Coronary artery (tissue), 2 donors: ENCODE measurements at regions not wholly inside any gene's neighbourhood (a gene's known extent, or its start where the extent isn't known, plus 50 kb on each side); places are given as distances from the start of the nearest gene placed in this dataset.

ENCODE experiments used
- DNase-seq: peaks from one replicate; pipeline ENCODE4 v3.0.0-alpha.2; 2017; ENCODE audit warnings: low spot score
- H3K27ac ChIP-seq, 2 donors: fragments of 200-600 bp; sonication (generic); one replicate each; pipeline ENCODE4 v1.5.1; 2016 to 2019
- H3K4me3 ChIP-seq: fragments of 200-600 bp; sonication (generic); 2 replicates; pipeline ENCODE4 v1.5.1; 2016; ENCODE audit warnings: mild to moderate bottlenecking, moderate library complexity
- CTCF ChIP-seq: fragments of 200-600 bp; sonication (generic); IDR thresholded peaks from one replicate; pipeline ENCODE4 v1.5.1; 2019; ENCODE audit warnings: antibody characterized with exemption

DNA sequence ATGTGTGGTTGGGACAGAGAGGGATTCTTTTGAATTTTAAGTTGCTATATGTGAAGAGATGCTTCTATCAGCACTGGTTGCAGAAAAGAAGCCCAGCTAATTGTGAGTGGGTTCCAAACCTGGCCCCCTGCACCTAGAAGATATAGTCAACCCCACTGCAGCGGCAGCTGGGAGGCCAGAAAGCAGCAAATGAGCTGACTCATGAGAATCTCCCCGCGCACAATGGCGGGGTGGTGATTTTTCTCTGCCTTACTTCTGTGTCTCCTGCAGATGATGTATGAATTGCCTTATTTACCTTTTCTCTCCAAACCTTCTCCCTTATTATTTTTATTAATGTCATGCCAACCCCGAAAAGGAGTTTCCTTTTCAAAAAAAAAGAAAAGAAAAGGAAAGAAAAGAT, 89.7 kb downstream of the MAF start:
- no peak for TF ChIP-seq CTCF
- Histone ChIP-seq H3K27ac (no peak overlapping the region), H3K4me3 (no peak overlapping the region)
- no peak for DNase-seq

- Histone ChIP-seq H3K4me3 (no peak overlapping the region), H3K27ac (peak overlapping the region in 1 of 2 donors; percentile 75)
- no peak for DNase-seq
- no peak for TF ChIP-seq CTCF
Measured at GRCh38 chr16:79509906-79510305, 90.6 kb downstream of the MAF start.

GRCh38 chr16:79509211-79509631, 91.3 kb downstream of the MAF start:
- peak overlapping the region in 1 of 2 donors; percentile 75 for H3K27ac ChIP-seq

GRCh38 chr16:79508294-79508693, 92.2 kb downstream of the MAF start:
- peak overlapping the region in 1 of 2 donors; percentile 69 for H3K27ac ChIP-seq
- DNase-seq: no peak
- no peak for TF ChIP-seq CTCF
- H3K4me3 ChIP-seq: no peak overlapping the region

More at GRCh38 chr16:79509211-79509631, 91.3 kb downstream of the MAF start:
- peak overlapping the region; percentile 3 for H3K4me3 ChIP-seq
- TF ChIP-seq CTCF: no peak
- DNase-seq: peak; percentile 77

DNA sequence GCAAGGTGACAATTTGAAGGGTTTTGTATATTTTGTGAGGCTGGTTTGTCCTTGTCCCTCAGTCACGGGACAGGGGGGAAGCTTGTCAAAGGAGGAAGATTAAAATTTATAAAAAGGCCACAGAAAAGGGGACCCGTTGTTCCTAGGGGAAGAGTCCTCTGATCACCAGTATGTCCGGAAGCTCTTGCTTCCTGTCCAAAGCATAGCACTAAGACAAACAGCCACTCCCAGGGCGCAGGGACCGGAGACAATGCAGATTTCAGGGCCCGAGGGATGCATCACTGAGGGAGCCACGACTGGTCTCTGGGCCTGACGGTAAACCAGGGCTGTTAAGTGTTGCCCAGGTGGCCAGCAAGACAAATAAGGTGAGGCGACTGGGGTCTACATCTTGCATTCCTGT, 95.2 kb downstream of the MAF start:
- Histone ChIP-seq H3K27ac (peak overlapping the region in 1 of 2 donors; percentile 45), H3K4me3 (peak overlapping the region; percentile 3)
- no peak for TF ChIP-seq CTCF
- DNase-seq: no peak

DNA sequence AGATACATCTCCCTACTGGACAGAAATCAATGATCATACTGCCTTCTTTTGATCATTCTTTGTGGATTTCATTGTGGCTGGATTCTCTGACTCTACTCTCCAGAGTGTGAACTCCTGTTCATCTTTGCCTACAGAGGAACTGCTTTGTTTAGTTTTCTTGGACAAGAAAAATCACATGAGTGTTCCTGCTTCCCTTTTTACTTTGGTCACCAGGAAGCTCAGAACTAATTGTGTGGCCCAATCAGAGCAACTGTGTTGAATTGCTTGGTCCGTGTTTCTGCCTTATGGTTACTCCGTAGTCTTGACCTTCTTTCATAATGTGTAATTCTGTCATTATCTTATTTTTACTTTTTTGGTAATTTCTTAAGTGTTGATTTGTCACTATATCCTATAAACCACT, 97.0 kb downstream of the MAF start:
- TF ChIP-seq CTCF: no peak
- no peak for DNase-seq
- Histone ChIP-seq H3K4me3 (no peak overlapping the region), H3K27ac (no peak overlapping the region)

GRCh38 chr16:79501446-79501845, 99.1 kb downstream of the MAF start:
- TF ChIP-seq CTCF: no peak
- DNase-seq: no peak
- H3K27ac ChIP-seq: no peak overlapping the region

More at GRCh38 chr16:79501446-79501845, 99.1 kb downstream of the MAF start:
- no peak overlapping the region for H3K4me3 ChIP-seq
